HepG2 (cell line): ENCODE measurements at regions not wholly inside any gene's neighbourhood (a gene's known extent, or its start where the extent isn't known, plus 50 kb on each side); places are given as distances from the start of the nearest gene placed in this dataset.

Source experiments
- ATAC-seq: fragments of 200-7000 bp; cut with Tn5 transposase; 3 replicates; pipeline ENCODE4 v1.9.1; 2020; ENCODE audit warnings: mild to moderate bottlenecking, moderate library complexity
- BruUV-seq: library from RNA; stranded (reverse); fragments of 400-500 nt; replicated peaks from 2 replicates; lab custom pipeline; 2021; lab: Mats Ljungman, UMichigan
- CTCF ChIA-PET: fragments of 300-600 bp; formaldehyde crosslinking; extraction: SDS; loops from one replicate; lab custom pipeline; 2021; ENCODE audit warnings: low total read pairs, inconsistent platforms, low intra/inter-chr PET ratio; lab: Yijun Ruan, JAX
- POLR2A ChIA-PET: fragments of 350-600 bp; sonication (Branson Sonifier 250); formaldehyde crosslinking; loops from one replicate; lab custom pipeline; 2020; ENCODE audit warnings: antibody characterized with exemption, inconsistent platforms; lab: Yijun Ruan, JAX
- DNase-seq: peaks from one replicate; pipeline ENCODE4 v3.0.0-alpha.2; 2015; ENCODE audit warnings: low spot score
- FAIRE-seq: peaks from 3 replicates; lab custom pipeline; 2011; peaks lifted over from hg19 to GRCh38; lab: Jason Lieb, UNC
- H2AFZ ChIP-seq: one replicate; pipeline ENCODE4 v1.6.1; 2011; ENCODE audit warnings: low read length, inconsistent platforms
- H3K27ac ChIP-seq: fragments of 300-600 bp; 3 replicates; pipeline ENCODE4 v1.8.0; 2011; ENCODE audit warnings: mixed run types, mild to moderate bottlenecking, mixed read lengths, low read length, inconsistent platforms; ENCODE audit not compliant: insufficient read depth; ENCODE audit errors: extremely low read length
- H3K27me3 ChIP-seq, 2 experiments: fragments of 200-600 bp in 1 of 2; 2 replicates in 1 of 2; 3 replicates in 1 of 2; pipeline versions ENCODE4 v1.6.0 to v1.8.0; 2011; ENCODE audit warnings: low read length in 2 of 2, mild to moderate bottlenecking in 2 of 2, moderate library complexity in 2 of 2, inconsistent platforms in 1 of 2; ENCODE audit not compliant: insufficient read depth in 2 of 2, control insufficient read depth in 1 of 2
- H3K36me3 ChIP-seq, 2 experiments: fragments of 200-600 bp in 1 of 2; replicated peaks in 1 of 2; 2 replicates in 1 of 2; 3 replicates in 1 of 2; pipeline versions ENCODE4 v1.5.1 to v1.8.0; 2011; ENCODE audit warnings: low read length in 2 of 2, inconsistent platforms in 1 of 2; ENCODE audit not compliant: insufficient read depth in 2 of 2, control insufficient read depth in 1 of 2
- H3K4me1 ChIP-seq: 2 replicates; pipeline ENCODE4 v1.5.1; 2012; ENCODE audit warnings: low read length, inconsistent platforms; ENCODE audit not compliant: insufficient read depth
- H3K4me2 ChIP-seq: 2 replicates; pipeline ENCODE4 v1.6.0; 2011; ENCODE audit warnings: low read depth, low read length, inconsistent platforms
- H3K4me3 ChIP-seq, 3 experiments: fragments of 200-600 bp in 1 of 3; sonication (generic), shearing (Covaris generic) in 1 of 3; replicated peaks in 1 of 3; 2 replicates each; pipeline ENCODE4 v1.5.1; 2011 to 2016; ENCODE audit warnings: low read length in 3 of 3, inconsistent platforms in 2 of 3, low read depth in 2 of 3, mild to moderate bottlenecking in 2 of 3, control low read depth in 1 of 3, mixed read lengths in 1 of 3; ENCODE audit not compliant: insufficient read depth in 1 of 3
- H3K79me2 ChIP-seq: one replicate; pipeline ENCODE4 v1.6.1; 2011; ENCODE audit warnings: low read length, inconsistent platforms; ENCODE audit not compliant: insufficient read depth
- H3K9ac ChIP-seq: 2 replicates; pipeline ENCODE4 v1.6.0; 2011; ENCODE audit warnings: mild to moderate bottlenecking, low read depth, low read length, inconsistent platforms; ENCODE audit not compliant: insufficient read depth
- H3K9me3 ChIP-seq: 2 replicates; pipeline ENCODE4 v1.5.1; 2012; ENCODE audit warnings: mild to moderate bottlenecking, low read length
- H4K20me1 ChIP-seq: 2 replicates; pipeline ENCODE4 v1.6.0; 2011; ENCODE audit warnings: inconsistent platforms, mild to moderate bottlenecking, low read length, moderate library complexity; ENCODE audit not compliant: insufficient read depth
- EHMT2 ChIP-seq: fragments of 200-600 bp; sonication (generic); IDR thresholded peaks from 2 replicates; pipeline ENCODE4 v1.7.0; 2017; ENCODE audit warnings: antibody characterized with exemption, low read depth, low read length, borderline replicate concordance
- HDAC2 ChIP-seq: sonication (generic); formaldehyde crosslinking; IDR thresholded peaks from 2 replicates; pipeline ENCODE4 v1.4.0; 2020; ENCODE audit warnings: missing genetic modification reagents
- RNF219 ChIP-seq: sonication (generic); formaldehyde crosslinking; IDR thresholded peaks from 2 replicates; pipeline ENCODE4 v1.5.0; 2020; ENCODE audit warnings: mild to moderate bottlenecking, missing genetic modification reagents
- TBX3 ChIP-seq: fragments of 450-650 bp; IDR thresholded peaks from 2 replicates; pipeline ENCODE4 v1.6.1; 2017; ENCODE audit warnings: antibody characterized with exemption, mild to moderate bottlenecking, inconsistent platforms, borderline replicate concordance
- TEF ChIP-seq: sonication (generic); formaldehyde crosslinking; IDR thresholded peaks from 2 replicates; pipeline ENCODE4 v1.5.0; 2020; ENCODE audit warnings: missing genetic modification reagents
- TFE3 ChIP-seq: IDR thresholded peaks from 2 replicates; pipeline ENCODE4 v1.6.1; 2016
- TOPORS ChIP-seq: sonication (generic); formaldehyde crosslinking; IDR thresholded peaks from 2 replicates; pipeline ENCODE4 v1.8.0; 2023; ENCODE audit warnings: mild to moderate bottlenecking, missing genetic modification reagents
- UBTF ChIP-seq: sonication (generic); formaldehyde crosslinking; IDR thresholded peaks from 2 replicates; pipeline ENCODE4 v1.4.0; 2020; ENCODE audit warnings: mild to moderate bottlenecking, missing genetic modification reagents
- ZNF549 ChIP-seq: sonication (generic); formaldehyde crosslinking; IDR thresholded peaks from 2 replicates; pipeline ENCODE4 v1.5.0; 2020; ENCODE audit warnings: missing genetic modification reagents
- ZNF563 ChIP-seq: sonication (generic); formaldehyde crosslinking; IDR thresholded peaks from 2 replicates; pipeline ENCODE4 v1.8.0; 2022; ENCODE audit warnings: mild to moderate bottlenecking, moderate library complexity, missing genetic modification reagents
- ZNF720 ChIP-seq: sonication (generic); formaldehyde crosslinking; IDR thresholded peaks from 2 replicates; pipeline ENCODE4 v1.4.0; 2020; ENCODE audit warnings: missing genetic modification reagents
- ZNF850 ChIP-seq: sonication (generic); formaldehyde crosslinking; conservative IDR thresholded peaks from 2 replicates; pipeline ENCODE4 v1.9.0; 2021; ENCODE audit warnings: mild to moderate bottlenecking, missing genetic modification reagents
- WGBS: methylation state at CpG from one replicate; pipeline ENCODE4 v1.1.6; 2017; ENCODE audit warnings: low lambda C conversion rate; 5-methylcytosine and 5-hydroxymethylcytosine counted together
- in situ Hi-C: cut with HindIII; loops from 2 replicates; pipeline ENCODE4 v1.10.0; 2017; ENCODE audit warnings: low pct_unique_long_range_greater_than_20kb; ENCODE audit not compliant: extremely low pct_ligation_motif_present
- intact Hi-C: fragments of 100-400 bp; cut with micrococcal nuclease; formaldehyde crosslinking; loops from one replicate; pipeline ENCODE4 v1.10.0; 2022; ENCODE audit not compliant: unreplicated experiment

GRCh38 chr6:110532431-110532830 is 56.0 kb upstream of the SLC22A16 start:
- CTCF ChIA-PET, result no interaction called here
- no peaks in the 10 kb centered on the region for H4K20me1 ChIP-seq
- in situ Hi-C loops, result no loop called here
- TF ChIP-seq ZNF850 (CRISPR knock-in tag) (no peak), TEF (no peak), HDAC2 (no peak), ZNF720 (no peak), EHMT2 (no peak), TFE3 (no peak), ZNF549 (CRISPR knock-in tag) (no peak), TBX3 (no peak), RNF219 (no peak), TOPORS (CRISPR knock-in tag) (no peak), UBTF (CRISPR knock-in tag) (no peak), ZNF563 (CRISPR knock-in tag) (no peak)
- TF ChIP-seq, all 625 proteins: peak for 0
- POLR2A ChIA-PET, result interaction anchor here (1.6 kb wide), 1 partner anchor 342 kb away, joined by 5 read pairs; the partner anchor contains the start of gene AMD1
- H3K36me3 ChIP-seq, result no peaks in the 10 kb centered on the region
- FAIRE-seq, result no peak
- BruUV-seq, result no TSS peak
- 62% methylated on average over 1 of the region's 1 CpG for WGBS
- no peaks in the 10 kb centered on the region for H3K27me3 ChIP-seq
- no peak overlapping the region for H3K27ac ChIP-seq
- intact Hi-C loops, result no loop called here
- no peak overlapping the region for H3K4me2 ChIP-seq
- peaks cover 85% of the 10 kb centered on the region for H3K4me1 ChIP-seq
- ATAC-seq, result no peak
- H2AFZ ChIP-seq, result peak overlapping the region; percentile 22
- DNase-seq, result no peak
- H3K9me3 ChIP-seq, result peaks cover 7% of the 10 kb centered on the region
- no peaks in the 10 kb centered on the region for H3K79me2 ChIP-seq
- no peak overlapping the region for H3K9ac ChIP-seq
- no peak overlapping the region for H3K4me3 ChIP-seq
